ENCODE measurements at regions not wholly inside any gene's neighbourhood (a gene's known extent, or its start where the extent isn't known, plus 50 kb on each side); places are given as distances from the start of the nearest gene placed in this dataset.
A peak's percentile ranks its signal among the peaks of the same experiment; 100 is the strongest.

GRCh38 chr6:80456724-80457438 lies 350.4 kb downstream of the BCKDHB start:
- 0 out of 4 replicates have a peak overlapping the region, but pooled peaks of 1 of the 2 experiments have one; percentile 20 for H3K27ac ChIP-seq (ENCODE audit: low read depth in 2 of 2, low read length in 1 of 2)
- 91% methylated on average over 3 of the region's 3 CpGs for WGBS (ENCODE audit: low lambda C conversion rate)
- H3K36me3 ChIP-seq (replicated peaks in 1 of 2; ENCODE audit: control insufficient read depth in 1 of 2, insufficient read depth in 2 of 2, low read length in 1 of 2), result no peaks in the 10 kb centered on the region
- peaks cover 0 to 26% of the 10 kb centered on the region in 2 experiments; a peak in 3 of 4 replicates for H3K4me1 ChIP-seq (ENCODE audit: control insufficient read depth in 1 of 2, insufficient read depth in 2 of 2, low read depth in 1 of 2, low read length in 1 of 2)
- no peak overlapping the region for H3K9ac ChIP-seq
- CTCF ChIA-PET, result interaction anchor here (0.6 to 1.2 kb wide), 2 partner anchors 14 to 195 kb away, joined by 3 to 4 read pairs; no protein-coding TSS in a partner anchor
- no peaks in the 10 kb centered on the region for H4K20me1 ChIP-seq (ENCODE audit: insufficient read depth)
- POLR2A ChIA-PET, result no interaction called here
- DNase-seq, result no peak
- H2AFZ ChIP-seq (ENCODE audit: low read depth), result no peak overlapping the region
- H3K79me2 ChIP-seq (ENCODE audit: insufficient read depth), result no peaks in the 10 kb centered on the region
- no peak for TF ChIP-seq PBX3 (IDR thresholded peaks at IDR 0.05)
- H3K4me3 ChIP-seq (ENCODE audit: low read depth in 2 of 2, low read length in 1 of 2), result no peak overlapping the region
- peaks cover 19% of the 10 kb centered on the region for H3F3A ChIP-seq (replicated peaks; ENCODE audit: insufficient read depth)
- no peaks in the 10 kb centered on the region for H3K9me2 ChIP-seq
- no peaks in the 10 kb centered on the region for H3K9me3 ChIP-seq
- no peaks in the 10 kb centered on the region for H3K27me3 ChIP-seq (ENCODE audit: insufficient read depth)
- peak overlapping the region; percentile 59; the same call in 1 of the 2 replicates for H3K4me2 ChIP-seq

- no peak for DNase-seq
- POLR2A ChIA-PET, result no interaction called here
These were observed 348.3 kb downstream of the BCKDHB start for GRCh38 chr6:80454661-80455365.

GRCh38 chr6:80454197-80454596 lies 347.7 kb downstream of the BCKDHB start:
- Histone ChIP-seq H3K9me3 (no peaks in the 10 kb centered on the region), H3K9ac (no peak overlapping the region), H3K36me3 (replicated peaks in 1 of 2; ENCODE audit: control insufficient read depth in 1 of 2, insufficient read depth in 2 of 2, low read length in 1 of 2) (no peaks in the 10 kb centered on the region), H3K4me1 (ENCODE audit: control insufficient read depth in 1 of 2, insufficient read depth in 2 of 2, low read depth in 1 of 2, low read length in 1 of 2) (peaks cover 0 to 26% of the 10 kb centered on the region in 2 experiments; a peak in 3 of 4 replicates), H3F3A (replicated peaks; ENCODE audit: insufficient read depth) (peaks cover 19% of the 10 kb centered on the region), H3K4me3 (ENCODE audit: low read depth in 2 of 2, low read length in 1 of 2) (no peak overlapping the region), H2AFZ (ENCODE audit: low read depth) (no peak overlapping the region), H3K79me2 (ENCODE audit: insufficient read depth) (no peaks in the 10 kb centered on the region), H4K20me1 (ENCODE audit: insufficient read depth) (no peaks in the 10 kb centered on the region), H3K4me2 (no peak overlapping the region), H3K27me3 (ENCODE audit: insufficient read depth) (no peaks in the 10 kb centered on the region), H3K9me2 (no peaks in the 10 kb centered on the region), H3K27ac (ENCODE audit: low read depth in 2 of 2, low read length in 1 of 2) (peak overlapping the region in 1 of 2 experiments; percentile 32; a peak in 2 of 4 replicates)
- POLR2A ChIA-PET, result no interaction called here
- WGBS (ENCODE audit: low lambda C conversion rate), result 53% methylated on average over 1 of the region's 1 CpG
- TF ChIP-seq JUND (IDR thresholded peaks at IDR 0.05), result peak; percentile 45
- peak; percentile 45; the same call in 1 of the 2 replicates for TF ChIP-seq TCF12 (IDR thresholded peaks at IDR 0.05)
- TF ChIP-seq NRF1 (IDR thresholded peaks at IDR 0.05; ENCODE audit: low read depth, low read length), result no peak
- peak; percentile 36; the same call in 1 of the 2 replicates for TF ChIP-seq FOSL2 (IDR thresholded peaks at IDR 0.05; ENCODE audit: borderline replicate concordance, low read depth)
- TF ChIP-seq NFIC (IDR thresholded peaks at IDR 0.05; ENCODE audit: borderline replicate concordance), result peak; percentile 33; the same call in 1 of the 2 replicates
- TF ChIP-seq RXRA (IDR thresholded peaks at IDR 0.05; ENCODE audit: borderline replicate concordance, low read depth), result peak; percentile 26; the same call in 1 of the 2 replicates
- no peak for TF ChIP-seq SMC3 (IDR thresholded peaks at IDR 0.05; ENCODE audit: low read depth, low read length)
- peak in 1 of 2 experiments; percentile 49; a peak in 1 of 4 replicates for TF ChIP-seq EP300 (IDR thresholded peaks at IDR 0.05; ENCODE audit: borderline replicate concordance in 1 of 2, low read depth in 1 of 2, low read length in 1 of 2)
- TF ChIP-seq POLR2AphosphoS5 (IDR thresholded peaks at IDR 0.05; ENCODE audit: low read depth, low read length), result peak; percentile 15; the same call in 1 of the 2 replicates
- TF ChIP-seq YY1 (IDR thresholded peaks at IDR 0.05; ENCODE audit: low read depth), result no peak
- TF ChIP-seq PBX3 (IDR thresholded peaks at IDR 0.05), result peak; percentile 66
- TF ChIP-seq RFX5 (IDR thresholded peaks at IDR 0.05; ENCODE audit: low read length), result no peak
- DNase-seq, result no peak
- CTCF ChIA-PET, result no interaction called here

More at GRCh38 chr6:80454661-80455365, 348.3 kb downstream of the BCKDHB start:
- Histone ChIP-seq H3F3A (replicated peaks; ENCODE audit: insufficient read depth) (peaks cover 19% of the 10 kb centered on the region), H3K4me3 (ENCODE audit: low read depth in 2 of 2, low read length in 1 of 2) (no peak overlapping the region), H3K9me2 (no peaks in the 10 kb centered on the region), H3K27ac (ENCODE audit: low read depth in 2 of 2, low read length in 1 of 2) (peak overlapping the region in 1 of 2 experiments; percentile 32; a peak in 2 of 4 replicates), H4K20me1 (ENCODE audit: insufficient read depth) (no peaks in the 10 kb centered on the region), H3K9me3 (no peaks in the 10 kb centered on the region), H2AFZ (ENCODE audit: low read depth) (no peak overlapping the region), H3K36me3 (replicated peaks in 1 of 2; ENCODE audit: control insufficient read depth in 1 of 2, insufficient read depth in 2 of 2, low read length in 1 of 2) (no peaks in the 10 kb centered on the region), H3K27me3 (ENCODE audit: insufficient read depth) (no peaks in the 10 kb centered on the region), H3K4me2 (no peak overlapping the region), H3K4me1 (ENCODE audit: control insufficient read depth in 1 of 2, insufficient read depth in 2 of 2, low read depth in 1 of 2, low read length in 1 of 2) (peaks cover 0 to 26% of the 10 kb centered on the region in 2 experiments; a peak in 3 of 4 replicates), H3K79me2 (ENCODE audit: insufficient read depth) (no peaks in the 10 kb centered on the region), H3K9ac (no peak overlapping the region)
- CTCF ChIA-PET, result no interaction called here
- no peak for TF ChIP-seq RAD21 (IDR thresholded peaks at IDR 0.05; ENCODE audit: low read length)
- WGBS (ENCODE audit: low lambda C conversion rate), result 78% methylated on average over 4 of the region's 4 CpGs
